ENCODE measurements at regions not wholly inside any gene's neighbourhood (a gene's known extent, or its start where the extent isn't known, plus 50 kb on each side); places are given as distances from the start of the nearest gene placed in this dataset.
A peak's percentile ranks its signal among the peaks of the same experiment; 100 is the strongest.
"Not testable (repeated sequence)": the region's sequence is repeated elsewhere in the genome, so short reads cannot be mapped to it uniquely, and the experiment has no call there.

DNA sequence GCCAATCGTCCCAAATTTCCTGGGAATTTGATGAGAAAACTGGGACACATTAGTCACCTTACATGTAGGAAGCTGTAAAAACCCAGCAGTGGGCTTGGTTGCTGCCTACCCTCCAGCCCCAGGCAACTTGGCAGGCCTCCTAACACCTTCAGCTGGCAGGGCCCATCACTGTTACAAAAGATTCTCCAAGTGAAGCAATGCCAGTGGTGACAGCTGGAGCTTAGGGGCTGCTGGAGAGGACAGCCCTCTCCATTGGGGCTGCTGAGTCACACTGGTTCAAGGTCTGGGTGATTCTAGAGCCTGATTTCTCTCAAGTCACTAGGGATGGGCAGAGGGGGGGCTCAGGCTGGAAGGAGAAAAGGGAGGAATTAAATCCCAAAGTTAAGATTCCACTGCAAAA, 180.6 kb downstream of the COPRS start:
- DNase-seq (ENCODE audit: low spot score) = peak; percentile 45

DNA sequence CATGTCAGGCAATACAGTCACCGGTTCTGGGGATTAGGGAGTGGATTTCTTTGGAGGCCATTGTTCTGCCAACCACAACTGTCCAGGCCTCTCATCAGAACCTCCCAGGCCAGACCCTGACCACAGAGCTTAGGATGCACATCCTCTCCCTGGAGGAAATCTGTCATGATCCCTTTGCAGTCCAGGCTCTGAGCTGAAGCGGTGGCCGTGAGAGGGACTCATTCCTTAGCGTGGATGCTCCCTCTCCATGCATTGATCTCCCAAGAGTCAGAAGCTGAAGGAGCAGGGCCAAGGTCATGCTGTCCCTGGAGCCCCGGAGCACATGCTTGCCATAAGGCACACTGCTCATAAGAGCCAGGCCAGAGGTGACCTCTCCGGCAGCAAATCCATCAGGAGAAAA, 181.4 kb downstream of the COPRS start:
- DNase-seq (ENCODE audit: low spot score) = no peak

DNA sequence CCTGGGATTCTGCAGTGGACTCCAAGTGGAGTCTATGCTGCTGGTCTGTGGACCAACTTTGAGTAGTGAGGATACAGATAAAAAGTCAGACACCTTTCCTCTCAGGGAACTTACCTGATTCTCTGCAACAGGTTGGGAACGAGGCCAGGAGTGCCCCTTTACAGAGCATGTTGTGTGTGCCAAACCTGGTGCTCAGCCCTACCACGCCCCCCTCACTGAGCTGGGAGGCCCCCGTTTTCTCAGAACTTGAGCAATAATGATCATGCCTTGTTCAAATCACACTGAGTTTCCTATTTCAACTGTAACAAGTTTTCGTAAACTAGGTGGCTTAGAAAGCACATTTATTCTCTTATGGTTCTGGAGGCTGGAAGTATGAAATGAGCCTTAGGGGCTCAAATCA, 182.0 kb downstream of the COPRS start:
- no peak for DNase-seq (ENCODE audit: low spot score)

DNA sequence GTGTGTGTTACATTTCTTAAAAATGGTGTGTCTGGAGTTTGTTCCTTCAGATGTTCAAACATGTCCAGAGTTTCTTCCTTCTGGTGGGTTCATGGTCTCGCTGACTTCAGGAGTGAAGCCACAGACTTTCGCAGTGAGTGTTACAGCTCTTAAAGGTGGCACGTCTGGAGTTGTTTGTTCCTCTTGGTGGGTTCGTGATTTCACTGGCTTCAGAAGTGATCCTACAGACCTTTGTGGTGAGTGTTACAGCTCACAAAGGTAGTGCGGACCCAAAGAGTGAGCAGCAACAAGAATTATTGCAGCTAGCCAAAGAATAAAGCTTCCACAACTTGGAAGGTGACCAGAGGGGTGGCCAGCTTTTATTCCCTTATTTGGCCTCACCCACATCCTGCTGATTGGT, 183.7 kb downstream of the COPRS start:
- not testable (repeated sequence) for DNase-seq (ENCODE audit: low spot score)

DNA sequence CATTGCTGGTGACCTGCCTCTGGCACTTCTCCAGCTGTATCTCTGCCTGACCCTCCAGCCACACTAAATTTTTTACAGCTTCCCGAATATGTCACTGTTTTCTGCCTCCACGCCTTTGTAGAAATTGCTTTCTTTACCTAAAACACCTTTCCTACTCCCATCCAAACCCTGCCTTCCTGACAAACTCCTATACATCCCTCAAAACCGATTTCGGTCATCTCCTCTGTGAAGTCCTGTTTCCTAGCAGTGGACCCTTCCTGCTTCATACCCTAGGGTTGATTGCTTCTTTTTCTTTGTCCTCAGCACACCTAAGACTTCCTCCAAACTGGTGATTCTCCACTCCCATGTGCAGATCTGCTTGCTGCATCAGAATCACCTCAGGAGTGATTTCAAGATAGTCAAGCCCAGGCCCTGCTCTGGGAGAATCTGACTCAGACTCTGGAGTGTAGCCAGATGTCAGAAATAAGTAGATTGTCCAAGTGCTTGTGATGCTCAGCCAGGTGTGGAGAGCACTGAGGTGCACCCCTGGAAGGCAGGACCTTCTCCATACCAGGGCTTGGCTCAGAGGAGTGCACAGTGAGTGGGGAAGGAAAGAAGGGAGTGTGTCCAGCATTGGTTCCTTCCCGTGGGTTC, 184.2 kb downstream of the COPRS start:
- peak; percentile 86 for DNase-seq (ENCODE audit: low spot score)

DNA sequence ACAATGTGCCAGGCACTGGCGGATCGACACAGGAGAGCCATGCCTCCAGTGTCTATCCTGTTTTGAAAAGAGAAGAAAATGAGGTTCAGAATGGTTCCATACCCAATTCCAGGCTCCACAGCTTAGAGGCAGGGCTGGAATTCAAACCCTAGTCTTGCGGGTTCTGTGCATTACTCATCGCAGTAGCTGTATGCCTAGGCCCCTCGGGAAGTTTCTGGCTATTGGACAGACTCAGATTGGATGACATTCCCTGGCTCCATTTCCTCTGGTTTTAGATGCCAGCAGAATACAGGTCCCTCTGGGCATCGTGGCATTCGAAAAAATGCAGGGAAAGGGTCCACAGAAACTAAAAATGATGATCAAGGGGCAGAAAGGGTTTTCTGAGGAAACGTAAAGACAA, 184.7 kb downstream of the COPRS start:
- peak; percentile 70 for DNase-seq (ENCODE audit: low spot score)

DNA sequence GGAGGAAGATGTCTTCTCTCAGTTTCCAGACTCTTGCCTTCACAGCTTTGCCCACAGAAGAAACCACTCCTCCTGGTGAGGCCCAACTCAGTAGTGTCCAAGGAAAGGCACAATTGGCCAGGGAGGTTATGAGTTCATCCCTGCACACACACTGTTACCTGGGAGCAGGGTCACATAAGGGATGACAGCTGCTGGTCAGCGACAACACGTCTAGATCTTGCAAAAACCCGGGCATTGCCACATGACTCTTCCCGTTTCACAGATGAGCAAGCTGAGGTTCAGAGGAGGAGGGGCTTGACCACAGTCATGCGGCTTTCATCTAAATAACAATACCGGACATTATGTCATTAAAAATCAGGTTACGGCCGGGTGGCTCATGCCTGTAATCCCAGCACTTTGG, 186.0 kb downstream of the COPRS start:
- DNase-seq (ENCODE audit: low spot score) = no peak

DNA sequence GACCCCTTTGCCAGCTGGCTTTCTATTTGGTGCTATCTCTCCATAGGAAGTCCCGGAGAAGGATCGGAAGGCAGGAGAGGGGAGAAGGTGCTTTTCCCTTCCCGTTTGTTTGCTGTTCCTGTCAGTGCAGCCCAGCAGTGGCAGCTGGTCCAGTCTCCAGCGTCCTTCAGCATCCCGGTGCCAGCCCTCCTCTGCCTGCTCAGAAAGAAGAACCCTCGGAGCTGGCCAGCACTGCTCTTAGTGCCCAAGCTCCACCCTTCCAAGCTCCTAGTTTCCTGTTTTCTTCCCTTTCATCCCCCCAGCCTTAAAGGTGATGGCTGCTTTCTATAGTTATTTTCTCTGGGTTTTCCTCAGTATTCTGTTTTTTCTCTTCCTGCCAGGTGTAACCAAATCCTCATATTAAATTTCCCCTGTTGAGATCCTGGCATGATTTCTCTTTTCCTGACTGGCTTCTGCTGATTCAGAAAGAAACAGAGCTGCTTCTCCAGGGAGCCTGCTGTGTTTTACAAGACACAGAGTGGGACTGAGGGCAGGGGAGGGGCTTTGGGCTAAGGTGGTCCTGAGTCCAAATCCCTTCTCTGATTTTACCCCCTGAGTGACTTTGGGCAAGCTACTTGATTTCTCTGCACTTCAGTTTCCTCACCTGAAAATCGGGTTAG, 186.8 kb downstream of the COPRS start:
- DNase-seq (ENCODE audit: low spot score) = no peak

DNA sequence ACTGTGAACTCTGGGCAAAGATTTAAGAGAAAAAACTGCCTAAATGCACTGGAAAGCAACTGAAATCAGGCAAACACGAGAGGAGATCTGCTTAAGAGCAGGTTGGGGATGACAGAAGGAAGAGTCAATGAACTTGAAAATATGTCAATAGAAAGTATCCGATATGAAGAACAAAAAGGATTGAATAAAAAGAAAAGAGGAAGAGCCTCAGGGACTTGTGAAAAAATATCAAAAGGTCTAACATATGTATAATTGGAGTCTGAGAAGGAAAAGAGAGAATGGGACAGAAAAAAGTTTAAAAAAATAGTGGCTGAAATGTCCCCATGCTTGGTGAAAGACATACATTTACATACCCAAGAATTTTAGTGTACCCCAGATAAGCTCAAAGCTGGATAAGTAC, 195.5 kb downstream of the COPRS start:
- no peak for DNase-seq (ENCODE audit: low spot score)

DNA sequence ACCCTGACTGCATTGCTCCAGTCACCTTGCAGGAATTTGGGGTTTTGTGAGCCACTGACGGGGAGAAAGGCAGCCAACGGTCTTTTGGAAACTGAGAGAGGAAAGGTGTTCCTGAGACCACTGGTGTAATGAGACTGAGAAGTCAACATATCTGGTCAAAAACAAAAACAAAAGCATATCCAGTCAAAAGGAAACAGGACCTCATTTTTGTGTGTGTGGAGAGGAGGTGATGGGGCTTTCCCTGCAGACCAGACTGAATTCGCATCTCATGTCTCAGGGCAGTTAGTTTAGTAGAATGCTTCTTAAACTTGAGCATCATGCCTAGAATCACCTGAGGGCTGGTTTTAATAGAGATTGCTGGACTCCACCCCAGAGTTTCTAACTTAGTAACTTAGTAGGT, 198.4 kb downstream of the COPRS start:
- DNase-seq (ENCODE audit: low spot score) = no peak

DNA sequence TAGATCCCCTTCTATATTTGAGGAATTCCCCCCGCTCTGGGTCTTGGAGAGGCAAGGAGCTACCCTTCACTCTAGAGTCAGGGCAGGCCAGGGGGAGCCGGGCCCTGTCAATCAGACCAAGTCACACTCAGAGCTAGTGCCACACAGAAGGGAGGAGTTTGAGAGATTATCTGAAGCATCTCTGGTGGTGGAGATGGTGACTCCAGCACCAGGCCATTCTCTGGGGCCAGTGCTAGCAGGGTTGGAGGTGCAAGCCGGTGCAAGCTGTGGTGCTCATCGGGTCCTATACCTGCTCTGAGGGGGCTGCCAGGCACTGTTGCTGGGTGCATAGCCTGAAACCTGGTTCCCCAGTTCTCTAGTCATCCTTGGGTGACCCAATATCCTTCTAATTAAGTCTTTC, 201.2 kb downstream of the COPRS start:
- no peak for DNase-seq (ENCODE audit: low spot score)

DNA sequence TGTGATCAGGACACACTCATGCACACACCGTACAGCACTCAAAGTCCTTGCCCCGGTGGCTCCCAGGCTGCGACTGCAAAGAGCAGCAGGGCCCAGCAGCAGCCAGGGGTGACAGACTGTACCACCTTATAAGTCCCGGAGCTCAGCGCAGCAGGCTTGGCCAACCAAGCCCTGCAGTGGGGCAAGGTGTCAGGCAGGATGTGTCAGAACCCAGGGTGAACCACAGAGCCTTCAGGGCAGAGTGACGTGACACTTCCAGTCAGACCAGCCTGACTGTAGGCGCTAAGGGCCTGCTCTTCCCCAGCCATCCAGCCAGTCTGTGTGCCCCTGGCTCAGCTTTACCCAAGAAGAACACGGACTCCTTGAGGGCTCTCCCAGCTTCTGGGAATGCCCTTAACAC, 204.1 kb downstream of the COPRS start:
- no peak for DNase-seq (ENCODE audit: low spot score)

DNA sequence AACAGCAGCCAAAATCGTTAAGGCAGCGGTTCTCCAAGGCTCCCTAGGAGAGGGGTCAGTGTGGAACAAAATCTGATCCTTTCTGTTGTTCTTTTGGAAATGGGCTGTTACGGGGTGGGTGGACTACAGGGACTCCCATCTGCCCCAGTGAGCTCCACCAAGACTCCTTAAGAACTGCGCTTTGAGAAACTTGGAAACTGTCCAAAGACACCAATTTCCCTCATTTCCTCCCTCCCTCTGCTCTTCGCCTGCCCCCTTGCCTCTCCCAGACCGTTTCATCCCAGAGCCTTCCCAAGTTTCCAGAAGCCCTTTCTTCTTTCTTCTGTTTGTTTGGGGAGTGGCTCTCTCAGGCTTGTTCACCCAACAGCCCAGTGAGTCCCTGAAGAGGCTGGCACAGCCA, 205.4 kb downstream of the COPRS start:
- no peak for DNase-seq (ENCODE audit: low spot score)

DNA sequence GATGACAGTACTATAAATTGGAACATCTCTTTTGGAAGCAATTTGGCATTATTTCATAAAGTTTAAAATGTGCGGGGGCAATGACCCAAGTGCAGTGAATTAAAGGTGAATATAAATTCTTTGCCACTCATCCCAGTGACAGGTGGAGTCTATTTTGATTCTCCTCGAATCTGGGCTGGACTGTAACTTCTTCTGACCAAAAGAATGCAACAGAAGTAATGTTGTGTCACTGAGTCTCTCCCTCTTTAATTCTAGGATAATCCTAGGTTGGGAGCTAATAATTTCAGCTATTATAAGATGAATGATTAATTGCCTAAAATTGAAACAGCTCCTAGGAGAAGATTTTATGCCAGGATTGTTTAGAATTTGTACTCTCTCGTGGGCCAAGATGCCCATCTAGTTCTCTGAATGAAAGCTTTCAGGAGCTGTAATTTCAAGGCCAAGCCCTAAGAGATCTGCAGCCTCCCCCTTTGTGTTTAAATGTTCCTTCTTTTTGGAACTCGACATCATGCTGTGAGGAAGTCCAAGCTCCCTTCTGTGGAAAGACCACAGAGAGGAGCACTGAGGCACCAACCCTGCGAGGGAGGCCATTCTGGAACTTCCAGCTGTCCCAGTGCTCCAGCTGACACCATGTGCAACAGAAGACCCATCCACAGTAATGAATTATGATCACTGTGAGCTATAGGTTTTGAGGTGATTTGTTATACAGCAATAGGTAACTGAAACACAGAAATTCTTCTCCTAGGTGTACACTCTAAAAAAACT, 208.1 kb downstream of the COPRS start:
- no peak for DNase-seq (ENCODE audit: low spot score)

DNA sequence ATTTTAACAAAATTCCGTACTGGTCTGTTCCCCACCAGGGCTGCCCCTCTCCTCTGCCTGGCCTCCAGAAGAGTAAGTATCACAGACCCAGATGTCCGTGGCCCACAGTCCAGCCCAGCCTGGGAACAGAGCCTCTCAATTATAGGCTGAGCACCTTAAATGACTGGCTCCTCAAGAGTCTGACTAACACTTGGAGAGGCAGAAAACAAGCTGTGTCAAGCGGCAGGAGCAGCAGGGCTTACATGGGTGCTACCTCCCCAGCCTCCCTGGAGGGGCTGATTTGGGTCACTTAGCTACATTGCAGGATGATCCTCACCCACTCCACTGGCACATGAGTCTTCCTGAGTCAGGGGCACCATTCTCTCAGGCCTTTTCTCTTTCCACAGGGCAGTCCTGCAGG, 209.7 kb downstream of the COPRS start:
- DNase-seq (ENCODE audit: low spot score) = no peak

DNA sequence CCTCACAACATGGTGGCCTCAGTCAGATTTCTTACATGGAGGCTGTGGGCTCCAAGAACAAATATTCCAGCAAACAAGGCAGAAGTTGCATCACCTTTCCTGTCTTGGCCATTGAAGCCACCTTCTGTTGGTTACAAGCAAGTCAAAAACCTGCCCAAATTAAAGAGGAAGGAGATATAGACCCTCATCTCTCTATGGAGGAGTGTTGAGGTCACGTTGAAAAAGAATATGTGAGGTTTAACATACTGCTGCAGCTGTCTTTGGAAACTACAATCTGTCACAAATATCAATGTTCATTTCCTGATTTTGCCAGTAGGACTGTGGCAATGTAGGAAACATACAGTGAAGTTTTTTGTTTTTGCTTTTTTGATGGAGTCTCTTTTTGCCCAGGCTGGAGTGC, 211.4 kb downstream of the COPRS start:
- DNase-seq (ENCODE audit: low spot score) = no peak

DNA sequence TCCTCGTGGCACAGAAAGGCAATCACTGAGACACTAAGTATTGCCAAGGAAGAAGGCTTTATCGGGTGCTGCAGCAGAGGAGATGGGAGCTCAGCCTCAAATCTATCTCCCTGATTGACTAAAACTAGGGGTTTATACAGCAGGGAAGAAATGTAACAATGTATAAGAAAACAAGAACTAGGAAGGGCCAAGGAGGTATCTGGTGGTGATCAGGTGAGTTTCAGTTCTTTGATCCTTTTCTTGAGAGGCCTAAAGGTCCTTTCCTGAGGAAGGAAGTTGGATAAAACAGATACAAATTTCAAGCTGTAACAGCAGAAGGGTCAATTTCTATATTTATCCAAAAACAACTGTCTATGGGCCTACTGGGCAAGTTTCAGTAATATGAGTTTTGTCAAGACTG, 212.4 kb downstream of the COPRS start:
- DNase-seq (ENCODE audit: low spot score) = no peak

DNA sequence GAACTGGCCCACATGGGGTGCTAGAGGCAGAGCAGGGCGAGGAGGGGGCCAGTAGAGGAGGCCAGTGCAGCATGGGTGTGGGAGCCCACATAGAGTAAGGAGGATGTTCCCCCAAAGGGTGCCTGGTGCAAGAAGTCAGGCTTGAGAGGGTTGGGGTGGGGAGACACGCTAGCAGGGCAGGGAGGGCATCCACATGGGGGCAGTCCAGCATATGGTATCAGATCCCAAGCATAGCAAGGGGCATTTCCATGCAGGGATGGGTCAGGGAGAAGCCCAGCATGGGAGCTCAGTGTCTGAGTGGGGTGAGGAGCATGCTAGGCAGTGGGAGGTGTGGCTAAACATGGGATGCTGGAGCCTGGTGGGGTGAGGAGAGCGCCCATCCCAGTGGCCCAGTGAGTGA, 213.7 kb downstream of the COPRS start:
- DNase-seq (ENCODE audit: low spot score) = no peak

DNA sequence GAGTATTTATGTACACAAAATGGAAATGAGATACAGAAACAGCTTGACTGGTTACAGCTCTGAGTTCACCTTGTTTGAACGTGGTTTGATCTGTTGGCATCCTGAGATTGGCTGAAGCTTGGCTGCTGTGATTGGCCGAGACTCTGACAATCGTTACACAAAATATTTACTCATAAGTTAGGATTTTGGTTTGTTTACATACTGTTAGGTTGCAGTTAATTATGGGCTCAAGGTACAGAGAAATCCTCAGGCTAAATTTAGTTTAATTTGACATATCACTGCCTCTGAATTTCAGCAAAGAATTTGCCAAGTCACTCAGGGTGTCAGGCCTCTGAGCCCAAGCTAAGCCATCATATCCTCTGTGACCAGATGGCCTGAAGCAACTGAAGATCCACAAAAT, 227.3 kb downstream of the COPRS start:
- DNase-seq (ENCODE audit: low spot score) = no peak

DNA sequence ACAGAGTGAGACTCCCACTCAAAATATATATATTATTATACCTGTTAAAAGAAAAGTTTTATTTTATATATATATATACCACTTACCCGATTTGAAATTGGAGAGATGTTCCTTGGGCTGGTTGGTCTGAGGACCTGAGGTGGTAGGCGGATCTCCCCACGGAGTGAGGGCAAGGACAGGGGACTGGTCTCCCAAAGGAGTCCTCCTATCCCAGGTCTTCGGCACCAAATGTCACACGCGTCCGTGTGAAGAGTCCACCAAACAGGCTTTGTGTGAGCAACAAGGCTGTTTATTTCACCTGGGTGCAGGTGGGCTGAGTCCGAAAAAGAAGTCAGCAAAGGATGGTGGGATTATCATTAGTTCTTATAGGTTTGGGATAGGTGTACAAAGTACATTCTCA, 228.2 kb downstream of the COPRS start:
- not testable (repeated sequence) for DNase-seq (ENCODE audit: low spot score)

DNA sequence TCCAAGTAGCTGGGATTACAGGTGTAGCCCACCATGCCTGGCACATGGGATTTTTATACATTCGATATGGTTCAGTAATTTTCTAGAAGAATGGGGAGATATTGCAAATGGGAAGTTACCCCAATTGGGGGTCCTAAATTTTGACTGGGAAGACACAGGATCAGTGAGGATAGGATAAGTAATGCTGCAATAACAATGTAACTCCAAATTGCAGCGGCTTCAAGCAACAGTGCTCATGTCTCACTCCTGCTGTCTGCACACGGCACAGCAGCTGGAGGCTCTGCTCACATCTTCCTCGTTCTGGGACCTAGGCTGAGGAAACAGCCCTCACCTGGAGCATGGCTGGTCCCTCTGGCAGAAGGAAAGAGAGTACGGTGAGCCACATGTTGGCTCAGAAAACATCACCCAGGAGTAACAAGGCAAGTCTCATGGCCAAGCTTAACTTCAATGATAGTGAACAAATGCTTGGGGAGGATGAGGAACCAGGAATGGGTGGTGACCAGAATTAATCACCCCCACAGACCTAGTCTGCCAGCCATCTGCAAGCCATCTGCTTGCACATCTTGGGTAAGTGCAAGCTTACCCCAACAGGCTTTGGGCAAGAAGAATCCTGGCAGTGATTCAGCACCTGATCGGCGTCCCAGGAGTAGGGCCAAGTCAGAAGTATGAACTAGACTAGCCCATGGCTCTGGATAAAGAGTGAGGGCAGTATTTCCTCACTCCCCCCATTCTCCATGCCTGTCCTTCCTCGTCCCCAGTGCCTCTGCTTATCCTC, 229.2 kb downstream of the COPRS start:
- no peak for DNase-seq (ENCODE audit: low spot score)

DNA sequence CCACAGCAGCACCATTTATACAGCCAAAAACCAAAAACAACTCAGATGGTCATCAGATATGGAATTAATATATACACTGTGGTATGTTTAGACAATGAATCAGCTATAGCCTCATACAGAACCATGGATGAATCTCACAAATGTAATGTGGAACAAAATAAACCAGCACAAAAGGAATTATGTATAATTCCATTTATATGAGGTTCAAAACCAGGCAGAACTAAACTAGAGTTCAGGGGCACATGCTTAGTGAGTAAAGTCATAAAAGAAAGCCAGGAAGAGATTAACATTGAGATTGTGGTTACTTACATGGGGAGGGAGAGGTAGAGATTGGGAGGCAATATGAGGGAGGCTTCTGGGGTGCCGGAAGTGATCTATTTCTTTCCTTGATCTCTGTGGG, 231.1 kb downstream of the COPRS start:
- no peak for DNase-seq (ENCODE audit: low spot score)

DNA sequence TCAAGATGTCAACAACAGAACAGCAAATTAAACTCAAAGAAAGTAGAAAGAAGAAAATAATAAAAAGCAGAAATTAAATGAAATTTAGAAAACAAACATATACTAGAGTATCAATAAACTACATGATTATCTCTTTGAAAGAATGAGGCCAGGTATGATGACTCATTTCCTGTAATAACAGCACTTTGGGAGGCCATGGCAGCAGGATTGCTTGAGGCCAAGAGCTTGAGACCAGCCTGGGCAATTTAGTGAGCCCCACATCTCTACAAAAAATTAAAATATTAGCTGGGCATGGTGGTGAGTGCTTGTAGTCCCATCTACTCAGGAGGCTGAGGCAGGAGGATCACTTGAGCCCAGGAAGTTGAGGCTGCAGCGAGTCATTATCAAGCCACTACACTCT, 232.5 kb downstream of the RAB11FIP4 start:
- no peak for DNase-seq (ENCODE audit: low spot score)

Data from A172 (cell line).